Heart right ventricle (tissue), 16 donors: ENCODE measurements at regions not wholly inside any gene's neighbourhood (a gene's known extent, or its start where the extent isn't known, plus 50 kb on each side); places are given as distances from the start of the nearest gene placed in this dataset.

Experiments used
- ATAC-seq, 8 donors: fragments of 200-7000 bp; cut with Tn5 transposase; one replicate each; pipeline ENCODE4 v1.9.1; 2020; ENCODE audit warnings: mild to moderate bottlenecking in 8 of 8, moderate library complexity in 8 of 8, moderate number of reproducible peaks in 1 of 8
- DNase-seq, 2 donors: peaks; one replicate each; pipeline ENCODE4 v3.0.0-alpha.2; 2020
- H3K27ac ChIP-seq, 10 donors: fragments of 200-600 bp; sonication (generic) in 2 of 10; one replicate each; pipeline versions ENCODE4 v1.5.0 to v1.8.0; 2020 to 2022; ENCODE audit warnings: mild to moderate bottlenecking in 3 of 10
- H3K27me3 ChIP-seq, 7 donors: fragments of 200-600 bp; one replicate each; pipeline ENCODE4 v1.8.0; 2021 to 2022; ENCODE audit warnings: mild to moderate bottlenecking in 2 of 7
- H3K36me3 ChIP-seq, 9 donors: fragments of 200-600 bp; sonication (generic) in 1 of 9; one replicate each; pipeline versions ENCODE4 v1.5.0 to v1.8.0; 2020 to 2022; ENCODE audit warnings: mild to moderate bottlenecking in 2 of 9
- H3K4me1 ChIP-seq, 9 donors: fragments of 200-600 bp; sonication (generic) in 1 of 9; one replicate each; pipeline versions ENCODE4 v1.5.0 to v1.8.0; 2020 to 2022; ENCODE audit warnings: mild to moderate bottlenecking in 4 of 9
- H3K4me3 ChIP-seq, 10 donors: fragments of 200-600 bp; sonication (generic) in 2 of 10; one replicate each; pipeline versions ENCODE4 v1.5.0 to v1.8.0; 2020 to 2022; ENCODE audit warnings: mild to moderate bottlenecking in 7 of 10, moderate library complexity in 2 of 10
- H3K9me3 ChIP-seq, 11 donors: fragments of 200-600 bp in 10 of 11; sonication (generic) in 2 of 11; one replicate each; pipeline versions ENCODE4 v1.5.0 to v1.8.0; 2013 to 2022; ENCODE audit warnings: mild to moderate bottlenecking in 2 of 11, control low read depth in 1 of 11, moderate library complexity in 1 of 11
- CTCF ChIP-seq, 9 donors: fragments of 200-600 bp; sonication (generic) in 2 of 9; IDR thresholded peaks; one replicate each; pipeline versions ENCODE4 v1.5.0 to v1.8.0; 2021 to 2022; ENCODE audit warnings: antibody characterized with exemption in 9 of 9, mild to moderate bottlenecking in 5 of 9, moderate library complexity in 1 of 9
- WGBS, 2 donors: extraction: QIAGEN DNeasy Blood & Tissue Kit; methylation state at CpG; one replicate each; pipeline ENCODE4 v1.1.7; 2013; ENCODE audit warnings: inconsistent platforms in 1 of 2; 5-methylcytosine and 5-hydroxymethylcytosine counted together
- intact Hi-C, 10 donors: fragments of 100-400 bp; cut with DNase I; formaldehyde crosslinking; loops; one replicate each; pipeline versions ENCODE4 v1.11.1 to v1.14.2; 2022
- donor health status: Arrhythmogenic right ventricular cardiomyopathy.
- donor health status: ischemic (EF 13 %, LVEDD 7.1; RV severe dilation, severe dysfunction).
- donor health status: healthy with polysubstance abuse.
- donor health status: DM: no; HTN: yes; CAD: no.
- donor health status: DM: no; HTN: no; CAD: no.
- donor health status: ischemic (EF 25% LVEDD 6.9; RV normal size, moderate dysfunction).
- donor health status: ischemic (EF 25% LVEDD 5.7; RV mildly dilated, moderate dysfunction).
- donor health status: healthy.
- donor health status: DM: yes; HTN: yes; CAD: no.
- donor health status: Ischemic cardiomyopathy.
- donor health status: ischemic (EF 35%, LVEDD 5.7; RV mildly dilated, moderate dysfunction).
- donor health status: nonischemic (EF 11% LVEDD 7.7; RV severe dilation, severe dysfunction).
- donor health status: DM: yes; HTN: yes; CAD: no.
- donor health status: PGD.
- donor health status: ischemic (EF 29% LVEDD 5.4; RV normal size, mild dysfunction).
- donor health status: nonischemic (EF 23%, LVEDD 6.1; RV moderate dilation, normal function).

GRCh38 chr9:11159318-11159862 lies 546.6 kb upstream of the PTPRD start:
- Histone ChIP-seq H3K9me3 (peaks cover 0 to 58% (median 4%) of the 10 kb centered on the region in 11 donors), H3K36me3 (no peaks in the 10 kb centered on the region), H3K27me3 (no peaks in the 10 kb centered on the region), H3K27ac (no peak overlapping the region), H3K4me3 (no peak overlapping the region), H3K4me1 (no peaks in the 10 kb centered on the region)
- intact Hi-C loops = no loop called here
- ATAC-seq (no peak), DNase-seq (no peak)
- 57 to 71% methylated on average over 1 of the region's 1 CpG for WGBS, 2 donors
- TF ChIP-seq CTCF (IDR thresholded peaks at IDR 0.05) = no peak

- 75 to 83% methylated on average over 2 of the region's 2 CpGs for WGBS, 2 donors
- H3K9me3 ChIP-seq = peaks cover 0 to 53% (median 4%) of the 10 kb centered on the region in 11 donors
- no peaks in the 10 kb centered on the region for H3K4me1 ChIP-seq
- no peaks in the 10 kb centered on the region for H3K27me3 ChIP-seq
- no peak overlapping the region for H3K4me3 ChIP-seq
- TF ChIP-seq CTCF (IDR thresholded peaks at IDR 0.05) = no peak
- intact Hi-C loops = no loop called here
- DNase-seq (no peak), ATAC-seq (no peak)
- no peaks in the 10 kb centered on the region for H3K36me3 ChIP-seq
- H3K27ac ChIP-seq = no peak overlapping the region
Observed at GRCh38 chr9:11163843-11164242, 551.0 kb upstream of the PTPRD start.

- Histone ChIP-seq H3K27ac (no peak overlapping the region), H3K4me3 (no peak overlapping the region), H3K27me3 (no peaks in the 10 kb centered on the region), H3K36me3 (no peaks in the 10 kb centered on the region), H3K9me3 (peaks cover 0 to 27% (median 0%) of the 10 kb centered on the region in 11 donors), H3K4me1 (no peaks in the 10 kb centered on the region)
- 89 to 95% methylated on average over 2 of the region's 2 CpGs for WGBS, 2 donors
- ATAC-seq (no peak), DNase-seq (no peak)
- TF ChIP-seq CTCF (IDR thresholded peaks at IDR 0.05) = no peak
- intact Hi-C loops = no loop called here
Observed at GRCh38 chr9:11182001-11182400, 569.2 kb upstream of the PTPRD start.

- no peak overlapping the region for H3K4me3 ChIP-seq
- DNase-seq = no peak
- ATAC-seq = no peak
- H3K36me3 ChIP-seq = no peaks in the 10 kb centered on the region
- WGBS, 2 donors = 59 to 61% methylated on average over 1 of the region's 1 CpG
- H3K4me1 ChIP-seq = no peaks in the 10 kb centered on the region
- intact Hi-C loops = no loop called here
- H3K27ac ChIP-seq = no peak overlapping the region
- peaks cover 0 to 37% (median 0%) of the 10 kb centered on the region in 11 donors for H3K9me3 ChIP-seq
- no peaks in the 10 kb centered on the region for H3K27me3 ChIP-seq
- no peak for TF ChIP-seq CTCF (IDR thresholded peaks at IDR 0.05)
Observed at GRCh38 chr9:11190719-11191118, 577.9 kb upstream of the PTPRD start.
